Activated CD8-positive, alpha-beta memory T cell treated with anti-CD3 and anti-CD28 coated beads, Interleukin-2, amount 10 ng/mL, durations not matched to agents 7 days and 5 days (primary cell): ENCODE measurements at regions not wholly inside any gene's neighbourhood (a gene's known extent, or its start where the extent isn't known, plus 50 kb on each side); places are given as distances from the start of the nearest gene placed in this dataset.

ENCODE experiments used
- ATAC-seq: fragments of 150-1000 bp; cut with Tn5 transposase; one replicate; pipeline ENCODE4 v1.10.0; 2021; ENCODE audit warnings: moderate library complexity
- CTCF ChIA-PET: fragments of 350-600 bp; sonication (Branson Sonifier 250); formaldehyde crosslinking; loops from one replicate; lab custom pipeline; 2021; ENCODE audit warnings: antibody characterized with exemption; lab: Charles Lee
- DNase-seq: peaks from one replicate; pipeline ENCODE4 v3.0.0-alpha.2; 2020
- H3K27ac Mint-ChIP-seq: one replicate; pipeline ENCODE4 v1.8.0; 2021; ENCODE audit warnings: mild to moderate bottlenecking, mixed read lengths
- H3K27me3 Mint-ChIP-seq: one replicate; pipeline ENCODE4 v1.8.0; 2021; ENCODE audit warnings: mixed read lengths
- H3K36me3 Mint-ChIP-seq: one replicate; pipeline ENCODE4 v1.8.0; 2021; ENCODE audit warnings: mild to moderate bottlenecking, mixed read lengths
- H3K4me1 Mint-ChIP-seq: one replicate; pipeline ENCODE4 v1.8.0; 2021; ENCODE audit warnings: mixed read lengths
- H3K4me3 Mint-ChIP-seq: one replicate; pipeline ENCODE4 v1.8.0; 2021; ENCODE audit warnings: mild to moderate bottlenecking, moderate library complexity, mixed read lengths
- H3K9me3 Mint-ChIP-seq: one replicate; pipeline ENCODE4 v1.8.0; 2022; ENCODE audit warnings: low read depth, mixed read lengths

- no peak overlapping the region for H3K4me3 Mint-ChIP-seq
- H3K36me3 Mint-ChIP-seq, result no peaks in the 10 kb centered on the region
- H3K27me3 Mint-ChIP-seq, result peaks cover 4% of the 10 kb centered on the region
- no peak overlapping the region for H3K27ac Mint-ChIP-seq
- no peak for ATAC-seq
- no peaks in the 10 kb centered on the region for H3K4me1 Mint-ChIP-seq
- CTCF ChIA-PET, result no interaction called here
- DNase-seq, result no peak
- H3K9me3 Mint-ChIP-seq, result no peaks in the 10 kb centered on the region
Observed at GRCh38 chr2:65537651-65538385, 105.4 kb upstream of the SPRED2 start.

- H3K4me1 Mint-ChIP-seq, result no peaks in the 10 kb centered on the region
- peaks cover 4% of the 10 kb centered on the region for H3K27me3 Mint-ChIP-seq
- ATAC-seq (no peak), DNase-seq (no peak)
- H3K36me3 Mint-ChIP-seq, result no peaks in the 10 kb centered on the region
- no peaks in the 10 kb centered on the region for H3K9me3 Mint-ChIP-seq
- no peak overlapping the region for H3K27ac Mint-ChIP-seq
- CTCF ChIA-PET, result interaction anchor here (0.5 kb wide), 1 partner anchor 77 kb away, joined by 4 read pairs; no protein-coding TSS in a partner anchor
- no peak overlapping the region for H3K4me3 Mint-ChIP-seq
Observed at GRCh38 chr2:65536596-65536995, 104.2 kb upstream of the SPRED2 start.

GRCh38 chr2:65532937-65533336 is 100.5 kb upstream of the SPRED2 start:
- no peak for ATAC-seq
- Mint-ChIP-seq H3K9me3 (no peaks in the 10 kb centered on the region), H3K4me3 (no peak overlapping the region), H3K27me3 (peaks cover 22% of the 10 kb centered on the region), H3K36me3 (no peaks in the 10 kb centered on the region), H3K4me1 (no peaks in the 10 kb centered on the region), H3K27ac (no peak overlapping the region)
- CTCF ChIA-PET, result no interaction called here
- no peak for DNase-seq

- Mint-ChIP-seq H3K27ac (no peak overlapping the region), H3K4me1 (no peaks in the 10 kb centered on the region), H3K4me3 (no peak overlapping the region), H3K27me3 (peaks cover 19% of the 10 kb centered on the region), H3K9me3 (no peaks in the 10 kb centered on the region), H3K36me3 (no peaks in the 10 kb centered on the region)
- CTCF ChIA-PET, result no interaction called here
- no peak for DNase-seq
- no peak for ATAC-seq
Observed at GRCh38 chr2:65532326-65532725, 99.9 kb upstream of the SPRED2 start.

- peaks cover 30% of the 10 kb centered on the region for H3K27me3 Mint-ChIP-seq
- ATAC-seq (no peak), DNase-seq (no peak)
- no peak overlapping the region for H3K27ac Mint-ChIP-seq
- CTCF ChIA-PET, result no interaction called here
- no peaks in the 10 kb centered on the region for H3K4me1 Mint-ChIP-seq
- no peaks in the 10 kb centered on the region for H3K36me3 Mint-ChIP-seq
- no peaks in the 10 kb centered on the region for H3K9me3 Mint-ChIP-seq
- H3K4me3 Mint-ChIP-seq, result no peak overlapping the region
Observed at GRCh38 chr2:65530547-65531320, 98.3 kb upstream of the SPRED2 start.

- H3K27me3 Mint-ChIP-seq, result peaks cover 41% of the 10 kb centered on the region
- ATAC-seq (no peak), DNase-seq (no peak)
- H3K36me3 Mint-ChIP-seq, result no peaks in the 10 kb centered on the region
- no peak overlapping the region for H3K4me3 Mint-ChIP-seq
- no peaks in the 10 kb centered on the region for H3K4me1 Mint-ChIP-seq
- H3K9me3 Mint-ChIP-seq, result no peaks in the 10 kb centered on the region
- CTCF ChIA-PET, result interaction anchor here (1.0 kb wide), 1 partner anchor 159 kb away, joined by 3 read pairs; no protein-coding TSS in a partner anchor
- H3K27ac Mint-ChIP-seq, result no peak overlapping the region
Observed at GRCh38 chr2:65529419-65529818, 97.0 kb upstream of the SPRED2 start.

- H3K4me1 Mint-ChIP-seq, result no peaks in the 10 kb centered on the region
- H3K27me3 Mint-ChIP-seq, result peaks cover 45% of the 10 kb centered on the region
- no peak overlapping the region for H3K27ac Mint-ChIP-seq
- no peak overlapping the region for H3K4me3 Mint-ChIP-seq
- no peaks in the 10 kb centered on the region for H3K9me3 Mint-ChIP-seq
- ATAC-seq (no peak), DNase-seq (no peak)
- CTCF ChIA-PET, result no interaction called here
- H3K36me3 Mint-ChIP-seq, result no peaks in the 10 kb centered on the region
Observed at GRCh38 chr2:65528241-65528574, 95.8 kb upstream of the SPRED2 start.

- no peaks in the 10 kb centered on the region for H3K4me1 Mint-ChIP-seq
- ATAC-seq, result no peak
- DNase-seq, result no peak
- CTCF ChIA-PET, result no interaction called here
- peaks cover 45% of the 10 kb centered on the region for H3K27me3 Mint-ChIP-seq
- H3K9me3 Mint-ChIP-seq, result no peaks in the 10 kb centered on the region
- H3K4me3 Mint-ChIP-seq, result no peak overlapping the region
- no peaks in the 10 kb centered on the region for H3K36me3 Mint-ChIP-seq
- H3K27ac Mint-ChIP-seq, result no peak overlapping the region
Observed at GRCh38 chr2:65527451-65528240, 95.2 kb upstream of the SPRED2 start.

GRCh38 chr2:65525616-65526231 is 93.3 kb upstream of the SPRED2 start:
- no peak for DNase-seq
- Mint-ChIP-seq H3K9me3 (no peaks in the 10 kb centered on the region), H3K36me3 (no peaks in the 10 kb centered on the region), H3K4me3 (no peak overlapping the region), H3K27me3 (peaks cover 51% of the 10 kb centered on the region), H3K27ac (no peak overlapping the region), H3K4me1 (no peaks in the 10 kb centered on the region)
- ATAC-seq, result no peak
- CTCF ChIA-PET, result no interaction called here

GRCh38 chr2:65522922-65523321 is 90.5 kb upstream of the SPRED2 start:
- H3K9me3 Mint-ChIP-seq, result no peaks in the 10 kb centered on the region
- H3K27me3 Mint-ChIP-seq, result peaks cover 38% of the 10 kb centered on the region
- no peak for DNase-seq
- H3K4me1 Mint-ChIP-seq, result no peaks in the 10 kb centered on the region
- no peak for ATAC-seq
- H3K4me3 Mint-ChIP-seq, result no peak overlapping the region
- no peak overlapping the region for H3K27ac Mint-ChIP-seq
- CTCF ChIA-PET, result no interaction called here
- H3K36me3 Mint-ChIP-seq, result no peaks in the 10 kb centered on the region

GRCh38 chr2:65518751-65519150 is 86.4 kb upstream of the SPRED2 start:
- no peaks in the 10 kb centered on the region for H3K9me3 Mint-ChIP-seq
- H3K4me1 Mint-ChIP-seq, result peaks cover 5% of the 10 kb centered on the region
- DNase-seq (no peak), ATAC-seq (no peak)
- CTCF ChIA-PET, result no interaction called here
- no peak overlapping the region for H3K4me3 Mint-ChIP-seq
- peaks cover 16% of the 10 kb centered on the region for H3K27me3 Mint-ChIP-seq
- no peaks in the 10 kb centered on the region for H3K36me3 Mint-ChIP-seq
- H3K27ac Mint-ChIP-seq, result no peak overlapping the region

- CTCF ChIA-PET, result no interaction called here
Observed at GRCh38 chr2:65514555-65515195, 82.3 kb upstream of the SPRED2 start.

GRCh38 chr2:65512783-65513182 is 80.4 kb upstream of the SPRED2 start:
- peaks cover 9% of the 10 kb centered on the region for H3K27me3 Mint-ChIP-seq
- peaks cover 8% of the 10 kb centered on the region for H3K4me1 Mint-ChIP-seq
- CTCF ChIA-PET, result no interaction called here
- H3K9me3 Mint-ChIP-seq, result peaks cover 4% of the 10 kb centered on the region
- DNase-seq, result no peak
- no peak overlapping the region for H3K27ac Mint-ChIP-seq
- no peak for ATAC-seq
- no peak overlapping the region for H3K4me3 Mint-ChIP-seq
- H3K36me3 Mint-ChIP-seq, result peaks cover 2% of the 10 kb centered on the region

More at GRCh38 chr2:65514555-65515195, 82.3 kb upstream of the SPRED2 start:
- peaks cover 8% of the 10 kb centered on the region for H3K4me1 Mint-ChIP-seq
- DNase-seq, result no peak
- peaks cover 4% of the 10 kb centered on the region for H3K9me3 Mint-ChIP-seq
- H3K27me3 Mint-ChIP-seq, result peaks cover 11% of the 10 kb centered on the region
- H3K27ac Mint-ChIP-seq, result no peak overlapping the region
- no peak for ATAC-seq
- peaks cover 2% of the 10 kb centered on the region for H3K36me3 Mint-ChIP-seq
- H3K4me3 Mint-ChIP-seq, result no peak overlapping the region
